HG03442 (cell line): ENCODE measurements at regions not wholly inside any gene's neighbourhood (a gene's known extent, or its start where the extent isn't known, plus 50 kb on each side); places are given as distances from the start of the nearest gene placed in this dataset.
"Not testable (repeated sequence)": the region's sequence is repeated elsewhere in the genome, so short reads cannot be mapped to it uniquely, and the experiment has no call there.

Experiments used
- ATAC-seq: cut with Tn5 transposase; IDR thresholded peaks from one replicate; pipeline ENCODE4 v1.9.1; 2021; ENCODE audit warnings: mild to moderate bottlenecking, moderate library complexity; ENCODE audit not compliant: unreplicated experiment

GRCh38 chr1:148432318-148432717 is 50.8 kb downstream of the PPIAL4G start:
- ATAC-seq, result not testable (repeated sequence)

- not testable (repeated sequence) for ATAC-seq
Observed at GRCh38 chr1:148429856-148430255, 53.2 kb downstream of the PPIAL4G start.

GRCh38 chr1:148426940-148427611 is 56.0 kb downstream of the PPIAL4G start:
- not testable (repeated sequence) for ATAC-seq

- ATAC-seq, result not testable (repeated sequence)
Observed at GRCh38 chr1:148426385-148426784, 56.7 kb downstream of the PPIAL4G start.

- ATAC-seq, result not testable (repeated sequence)
Observed at GRCh38 chr1:148424143-148425003, 58.7 kb downstream of the PPIAL4G start.

- not testable (repeated sequence) for ATAC-seq
Observed at GRCh38 chr1:148422921-148423320, 60.2 kb downstream of the PPIAL4G start.

GRCh38 chr1:148417241-148417640 is 65.9 kb downstream of the PPIAL4G start:
- ATAC-seq, result not testable (repeated sequence)

- ATAC-seq, result not testable (repeated sequence)
Observed at GRCh38 chr1:148413385-148413784, 69.7 kb downstream of the PPIAL4G start.

- ATAC-seq, result not testable (repeated sequence)
Observed at GRCh38 chr1:148404786-148405568, 78.1 kb downstream of the PPIAL4G start.

GRCh38 chr1:148403925-148404324 is 79.2 kb downstream of the PPIAL4G start:
- ATAC-seq, result not testable (repeated sequence)

- not testable (repeated sequence) for ATAC-seq
Observed at GRCh38 chr1:148403085-148403456, 80.0 kb downstream of the PPIAL4G start.

- peak; percentile 86 for ATAC-seq
Observed at GRCh38 chr1:148402152-148403084, 80.7 kb downstream of the PPIAL4G start.

- ATAC-seq, result not testable (repeated sequence)
Observed at GRCh38 chr1:148397516-148397915, 85.6 kb downstream of the PPIAL4G start.

GRCh38 chr1:148392505-148392904 is 90.6 kb downstream of the PPIAL4G start:
- ATAC-seq, result not testable (repeated sequence)

- not testable (repeated sequence) for ATAC-seq
Observed at GRCh38 chr1:148391323-148391722, 91.8 kb downstream of the PPIAL4G start.

- no peak for ATAC-seq
Observed at GRCh38 chr1:148389027-148389339, 94.1 kb downstream of the PPIAL4G start.

- peak; percentile 54 for ATAC-seq
Observed at GRCh38 chr1:148388260-148389026, 94.7 kb downstream of the PPIAL4G start.

GRCh38 chr1:148387949-148388259 is 95.2 kb downstream of the PPIAL4G start:
- not testable (repeated sequence) for ATAC-seq

GRCh38 chr1:148387122-148387948 is 95.8 kb downstream of the PPIAL4G start:
- not testable (repeated sequence) for ATAC-seq
